ENCODE measurements at regions not wholly inside any gene's neighbourhood (a gene's known extent, or its start where the extent isn't known, plus 50 kb on each side); places are given as distances from the start of the nearest gene placed in this dataset.

DNA sequence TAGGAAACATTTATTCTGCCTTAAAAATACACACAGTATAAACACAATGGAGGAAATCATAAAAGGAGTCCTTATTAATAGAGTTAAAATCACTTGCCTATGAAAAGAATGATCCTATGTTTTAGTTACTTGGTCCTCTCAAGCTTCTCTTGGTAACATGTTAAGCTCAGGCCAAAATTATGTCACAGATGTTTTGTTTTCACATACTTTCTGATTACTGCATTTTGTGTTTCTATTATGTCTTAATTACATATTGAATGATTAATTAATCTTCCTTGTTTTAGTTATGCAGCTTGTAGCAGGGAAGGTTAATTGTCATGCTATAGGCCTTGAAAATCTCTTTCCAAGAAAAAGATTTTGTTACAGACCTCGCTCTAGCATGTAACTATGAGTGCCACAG lies 406.0 kb downstream of the PLA2G4A start:
- no peak for DNase-seq (ENCODE audit: low read depth in 3 of 3, low spot score in 2 of 3)

DNA sequence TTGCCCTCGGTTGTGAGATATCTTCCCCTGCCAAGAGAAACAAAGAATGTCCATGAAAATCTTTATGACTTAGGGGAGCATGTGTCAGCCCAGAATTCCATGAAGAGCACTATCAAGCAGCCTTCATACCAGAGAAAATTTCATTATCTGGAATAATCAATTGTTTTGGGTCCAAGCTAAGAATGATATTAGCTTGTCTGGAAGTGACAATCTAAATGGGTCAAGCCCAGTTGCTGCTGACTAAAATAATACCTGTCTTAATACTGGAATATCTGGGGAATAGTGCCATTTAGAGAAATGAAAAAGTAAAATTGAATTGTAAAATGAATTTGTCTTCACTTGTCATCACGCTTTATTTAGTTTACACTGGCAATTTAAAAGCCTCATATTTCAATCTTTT lies 407.4 kb downstream of the PLA2G4A start:
- no peak for DNase-seq (ENCODE audit: low read depth in 3 of 3, low spot score in 2 of 3)

DNA sequence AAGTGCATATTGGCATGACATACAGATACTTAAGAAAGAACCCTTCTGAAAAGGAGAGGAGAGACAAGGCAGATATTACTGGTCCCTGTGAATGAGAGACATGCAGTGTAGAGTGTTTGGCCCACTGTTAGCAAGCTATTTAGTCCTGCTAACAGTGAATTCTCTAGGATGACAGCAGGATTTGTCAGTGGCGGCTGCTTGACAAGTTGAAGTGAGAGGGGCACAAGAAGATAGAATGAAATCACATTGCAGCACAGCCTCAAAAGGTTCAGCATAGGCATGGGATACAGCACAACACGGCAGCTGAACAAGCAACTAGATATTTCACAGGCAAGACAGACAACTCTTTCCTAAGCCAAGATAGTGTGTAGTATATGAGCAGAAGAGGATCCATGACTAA lies 407.9 kb downstream of the PLA2G4A start:
- DNase-seq (ENCODE audit: low read depth in 3 of 3, low spot score in 2 of 3), result no peak

DNA sequence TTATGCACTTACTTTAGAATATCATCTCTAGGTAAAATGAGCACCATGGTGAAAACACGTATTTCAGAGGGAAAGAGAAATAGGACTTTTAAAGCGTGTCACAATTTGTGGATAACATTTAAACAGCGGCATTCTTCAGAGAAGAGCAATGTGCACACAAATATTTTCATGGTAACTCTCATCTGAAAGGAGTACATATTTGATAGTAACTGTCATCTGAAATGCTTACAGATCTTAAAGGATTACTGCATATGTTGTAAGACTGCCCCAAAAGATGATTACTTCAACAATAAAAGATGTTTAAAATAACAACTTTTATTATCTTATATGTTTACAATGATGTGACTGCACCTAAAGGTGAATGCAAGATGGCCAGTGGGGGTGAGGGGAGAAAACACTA lies 408.8 kb downstream of the PLA2G4A start:
- DNase-seq (ENCODE audit: low read depth in 3 of 3, low spot score in 2 of 3), result no peak

DNA sequence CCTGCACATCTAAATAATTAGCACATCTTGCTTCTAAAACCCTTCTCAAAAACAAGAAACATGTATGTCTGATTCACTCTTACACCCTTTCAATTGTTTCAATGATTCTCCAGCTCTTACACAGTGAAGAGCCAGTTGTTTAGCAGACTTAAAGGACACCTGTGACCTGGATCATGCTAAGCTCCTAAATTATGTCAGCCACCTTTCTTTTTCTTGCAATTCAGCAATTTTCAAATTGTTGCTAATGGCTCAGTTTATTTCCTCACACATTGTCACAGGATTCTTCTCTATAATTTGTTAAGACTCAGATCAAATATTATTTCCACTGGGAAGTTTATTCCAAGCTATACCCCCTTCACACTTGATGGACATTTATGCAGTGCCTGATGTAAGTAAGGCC lies 413.2 kb downstream of the PLA2G4A start:
- DNase-seq (ENCODE audit: low read depth in 3 of 3, low spot score in 2 of 3), result no peak

DNA sequence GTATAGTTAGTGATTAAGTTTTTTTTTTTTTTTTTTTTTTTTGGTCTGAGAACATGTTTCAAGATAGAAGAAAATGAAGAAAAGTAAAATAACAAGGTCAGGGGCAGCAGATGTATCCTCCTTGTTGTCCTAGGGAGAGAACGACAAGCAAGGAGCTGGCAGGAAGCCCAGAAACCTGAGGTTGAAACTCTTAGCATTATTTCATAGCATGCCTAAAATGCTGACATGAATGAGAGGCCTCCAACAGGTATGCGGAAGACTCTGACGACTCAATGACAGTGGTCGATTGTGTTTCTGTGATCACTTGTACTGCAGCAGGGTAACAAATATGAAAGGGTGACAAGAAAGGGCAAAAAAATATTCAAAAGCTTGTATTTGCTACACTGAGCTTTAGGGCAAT lies 415.9 kb downstream of the PLA2G4A start:
- no peak for DNase-seq (ENCODE audit: low read depth in 3 of 3, low spot score in 2 of 3)

DNA sequence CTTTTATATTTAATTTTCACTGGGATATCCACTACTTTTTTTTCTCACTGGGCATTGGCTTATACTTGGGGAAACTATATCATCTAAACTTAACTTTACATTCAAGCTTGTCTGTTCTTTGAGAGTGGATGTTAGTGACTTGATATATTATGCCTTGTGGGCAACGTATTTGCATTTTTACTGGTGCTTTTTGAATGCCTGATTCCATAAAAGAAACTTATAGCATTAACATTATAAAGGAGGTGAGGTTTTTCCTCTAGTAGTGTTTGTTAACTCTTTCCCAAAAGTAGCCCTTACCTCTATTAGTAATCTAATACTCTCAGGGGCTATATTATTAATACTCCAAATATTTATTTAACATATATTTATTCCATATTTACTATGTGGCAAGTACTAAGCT lies 416.5 kb downstream of the PLA2G4A start:
- DNase-seq (ENCODE audit: low read depth in 3 of 3, low spot score in 2 of 3), result no peak

DNA sequence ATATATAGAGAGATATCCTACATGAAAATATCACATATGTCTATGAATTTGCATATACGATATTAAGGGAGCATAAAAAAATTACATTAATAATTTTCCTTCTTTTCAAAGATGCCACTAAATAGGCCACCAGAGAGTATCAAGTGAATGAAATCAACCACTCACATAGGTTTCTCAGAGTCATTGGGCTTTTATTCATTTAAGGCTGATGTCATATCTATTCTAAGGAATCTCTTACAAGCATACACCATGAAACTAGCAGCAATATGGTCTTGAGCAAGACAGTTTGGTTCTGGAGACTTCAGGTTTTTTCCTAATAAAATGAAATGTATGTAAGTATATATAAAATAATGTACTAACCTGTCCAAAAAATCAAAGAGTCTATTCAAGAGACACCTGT lies 420.4 kb downstream of the PLA2G4A start:
- no peak for DNase-seq (ENCODE audit: low read depth in 3 of 3, low spot score in 2 of 3)

DNA sequence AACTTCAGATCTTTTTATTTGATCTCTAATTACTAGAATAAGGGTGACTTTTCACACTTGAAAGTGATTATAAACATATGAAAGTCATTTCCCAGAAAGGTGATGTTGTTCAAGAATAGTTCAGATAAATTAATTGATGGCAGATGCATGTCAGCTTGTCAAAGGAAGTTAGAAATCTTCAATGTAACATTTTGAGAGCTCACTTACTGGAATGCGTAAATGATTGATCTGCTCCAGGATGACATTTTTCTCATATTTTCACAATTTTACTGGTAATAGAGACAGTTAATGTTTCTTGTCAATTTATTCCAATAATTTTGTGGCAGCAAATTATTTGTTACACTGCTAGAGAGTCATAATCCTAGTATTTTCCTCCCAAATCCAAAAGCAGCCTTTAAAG lies 424.2 kb downstream of the PLA2G4A start:
- DNase-seq (ENCODE audit: low read depth in 3 of 3, low spot score in 2 of 3), result no peak

DNA sequence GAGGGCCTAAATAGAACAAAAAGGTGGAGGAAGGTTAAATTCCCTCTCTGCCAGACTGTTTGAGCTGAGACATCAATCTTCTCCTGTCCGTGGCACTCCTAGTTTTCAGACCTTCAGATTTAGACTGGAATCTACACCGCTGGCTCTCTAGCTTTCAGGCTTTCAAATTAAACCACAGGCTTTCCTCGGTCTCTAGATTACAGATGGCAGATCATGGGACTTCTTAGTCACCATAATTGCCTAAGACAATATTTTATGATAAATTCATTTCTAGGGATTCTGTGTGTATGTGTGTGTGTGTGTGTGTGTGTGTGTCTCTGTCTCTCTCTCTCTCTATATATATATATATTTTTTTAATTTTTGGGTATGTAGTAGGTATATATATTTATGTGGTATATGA lies 428.7 kb downstream of the PLA2G4A start:
- DNase-seq (ENCODE audit: low read depth in 3 of 3, low spot score in 2 of 3), result no peak

DNA sequence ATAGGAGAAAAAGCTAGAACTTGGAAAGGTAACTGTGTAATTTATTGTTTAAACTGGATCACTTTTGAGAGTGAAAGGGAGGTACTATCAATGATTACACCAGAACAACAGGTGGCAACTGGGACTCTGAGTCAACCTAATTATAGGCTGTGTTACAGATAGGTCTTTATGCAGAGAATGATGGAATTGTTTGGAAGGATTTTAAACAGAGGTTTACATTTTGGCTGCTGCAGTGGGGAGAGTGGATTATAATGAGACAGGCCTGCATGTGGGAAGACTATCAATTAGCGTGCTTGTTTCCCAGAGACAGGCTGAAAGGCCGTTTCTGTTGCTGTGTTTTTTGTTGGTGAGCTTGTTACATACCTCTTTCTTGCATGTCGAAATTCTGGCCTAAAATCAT lies 432.9 kb downstream of the PLA2G4A start:
- no peak for DNase-seq (ENCODE audit: low read depth in 3 of 3, low spot score in 2 of 3)

DNA sequence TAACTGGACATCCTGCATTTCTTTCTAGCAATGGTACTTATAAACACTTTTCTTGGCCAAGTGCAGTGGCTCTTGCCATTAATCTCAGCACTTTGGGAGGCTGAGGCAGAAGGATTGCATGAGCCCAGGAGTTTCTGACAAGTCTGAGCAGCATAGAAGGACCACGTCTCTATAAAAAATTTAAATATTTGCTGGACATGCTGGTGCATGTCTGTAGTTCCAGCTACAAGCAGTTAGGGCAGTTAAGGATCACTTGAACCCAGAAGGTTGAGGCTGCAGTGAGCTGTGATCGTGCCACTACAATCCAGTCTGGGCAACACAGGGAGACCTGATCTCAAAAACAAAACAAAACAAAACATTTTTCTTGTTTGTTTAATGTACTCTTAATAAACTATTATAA lies 434.0 kb downstream of the PLA2G4A start:
- DNase-seq (ENCODE audit: low read depth in 3 of 3, low spot score in 2 of 3), result no peak

DNA sequence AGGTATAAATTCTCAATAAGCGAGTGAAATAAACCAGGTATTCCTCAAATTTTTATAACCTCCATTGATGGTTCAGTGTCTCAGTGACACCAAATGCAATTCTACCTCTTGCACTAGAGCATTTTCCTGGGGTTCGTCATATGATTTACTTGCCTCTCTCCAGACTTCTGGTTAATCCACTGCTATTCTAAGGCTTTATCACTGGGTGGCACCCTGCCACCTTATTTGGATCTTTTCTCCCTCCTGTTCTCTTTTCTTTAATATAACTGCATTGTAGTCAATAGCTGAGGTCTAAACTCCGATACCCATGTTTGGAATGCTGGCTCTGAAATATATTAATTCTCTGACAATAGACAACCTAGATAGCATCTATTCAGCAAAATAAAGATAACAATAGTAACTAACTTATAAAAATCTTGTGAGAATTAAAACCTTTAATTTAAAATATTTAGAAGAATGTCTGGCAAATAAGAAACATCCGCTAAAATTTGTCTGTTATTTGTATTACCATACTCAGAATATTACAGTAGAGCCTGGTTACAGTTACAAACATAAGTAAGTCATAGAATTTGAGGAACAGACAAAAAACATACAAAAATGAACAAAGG lies 436.4 kb downstream of the PLA2G4A start:
- DNase-seq (ENCODE audit: low read depth in 3 of 3, low spot score in 2 of 3), result peak in 2 of 3 donors; percentile 6 to 7

DNA sequence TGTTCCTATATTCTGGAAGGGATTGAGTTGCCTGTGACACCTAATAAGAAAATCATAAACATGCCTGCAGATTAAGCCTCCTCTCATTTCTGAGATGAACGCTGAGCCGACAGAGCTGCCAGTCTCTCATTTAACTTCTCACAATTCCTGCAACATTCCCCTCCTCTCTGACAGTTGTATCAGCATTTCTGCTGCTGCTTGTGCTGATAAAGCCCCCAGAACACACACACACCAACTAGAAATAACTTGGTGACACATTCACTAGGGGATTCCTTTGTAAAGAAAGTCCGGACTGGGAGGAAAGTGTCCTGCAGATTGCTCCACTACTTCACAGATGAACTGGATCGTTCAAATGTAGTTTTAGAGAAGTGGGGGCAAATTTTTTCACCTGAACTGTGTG lies 437.3 kb downstream of the PLA2G4A start:
- DNase-seq (ENCODE audit: low read depth in 3 of 3, low spot score in 2 of 3), result no peak

DNA sequence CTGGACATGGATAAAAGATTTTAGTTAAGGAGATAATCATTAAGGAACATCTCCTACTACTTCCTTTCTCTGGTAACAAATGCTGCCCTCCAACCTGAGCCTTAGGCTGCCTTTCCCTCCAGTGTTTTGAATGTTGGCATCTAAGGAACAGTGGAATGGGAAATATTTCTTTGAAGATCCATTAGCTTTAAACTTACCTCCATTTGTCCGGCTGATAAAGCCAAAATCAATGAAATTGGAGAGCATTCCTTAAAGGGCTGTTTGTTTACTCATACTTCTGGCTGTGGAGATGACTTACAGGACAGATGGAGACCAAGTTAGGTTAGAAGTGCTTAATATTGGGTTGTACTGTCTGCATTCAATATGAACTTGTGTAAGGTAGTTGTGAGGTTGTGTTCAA lies 439.1 kb downstream of the PLA2G4A start:
- no peak for DNase-seq (ENCODE audit: low read depth in 3 of 3, low spot score in 2 of 3)

DNA sequence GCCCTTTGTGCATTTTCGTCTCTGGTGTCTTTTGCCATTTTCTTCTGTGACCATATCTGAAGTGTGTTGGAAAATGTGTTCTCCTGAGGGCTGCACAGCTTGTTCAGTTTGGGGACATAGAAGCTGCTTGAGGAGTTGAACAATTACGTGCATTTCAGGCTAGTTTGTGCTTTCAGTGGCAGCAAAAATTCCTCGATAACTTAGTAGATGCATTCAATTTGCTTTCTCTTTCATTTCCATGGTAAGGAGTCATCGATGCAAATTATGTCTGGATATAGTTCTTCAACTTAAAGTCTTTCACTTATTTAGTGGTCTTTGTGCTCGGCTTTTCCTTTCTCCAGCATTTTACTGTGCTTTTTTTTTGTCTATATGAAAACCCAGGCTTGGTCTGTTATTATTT lies 441.5 kb downstream of the PLA2G4A start:
- no peak for DNase-seq (ENCODE audit: low read depth in 3 of 3, low spot score in 2 of 3)

DNA sequence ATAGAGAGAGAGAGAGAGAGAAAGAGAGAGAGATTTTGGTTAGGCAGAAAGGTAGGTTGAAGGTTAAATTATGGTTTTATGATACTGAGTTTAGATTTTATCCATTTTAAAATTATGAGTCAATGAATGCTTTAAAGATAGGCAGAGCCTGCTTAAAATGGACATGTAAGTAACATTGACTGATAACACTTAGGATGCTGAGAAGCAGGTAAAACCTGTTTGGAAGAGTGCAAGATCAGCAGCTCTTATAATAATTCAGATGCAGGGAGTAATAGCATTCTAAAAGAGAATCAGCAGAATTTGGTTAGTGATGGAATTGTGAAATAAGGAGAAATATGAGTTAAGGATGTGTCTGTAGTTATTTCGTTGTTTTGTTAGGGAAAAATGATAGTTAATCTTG lies 446.6 kb downstream of the PLA2G4A start:
- DNase-seq (ENCODE audit: low read depth in 3 of 3, low spot score in 2 of 3), result no peak

DNA sequence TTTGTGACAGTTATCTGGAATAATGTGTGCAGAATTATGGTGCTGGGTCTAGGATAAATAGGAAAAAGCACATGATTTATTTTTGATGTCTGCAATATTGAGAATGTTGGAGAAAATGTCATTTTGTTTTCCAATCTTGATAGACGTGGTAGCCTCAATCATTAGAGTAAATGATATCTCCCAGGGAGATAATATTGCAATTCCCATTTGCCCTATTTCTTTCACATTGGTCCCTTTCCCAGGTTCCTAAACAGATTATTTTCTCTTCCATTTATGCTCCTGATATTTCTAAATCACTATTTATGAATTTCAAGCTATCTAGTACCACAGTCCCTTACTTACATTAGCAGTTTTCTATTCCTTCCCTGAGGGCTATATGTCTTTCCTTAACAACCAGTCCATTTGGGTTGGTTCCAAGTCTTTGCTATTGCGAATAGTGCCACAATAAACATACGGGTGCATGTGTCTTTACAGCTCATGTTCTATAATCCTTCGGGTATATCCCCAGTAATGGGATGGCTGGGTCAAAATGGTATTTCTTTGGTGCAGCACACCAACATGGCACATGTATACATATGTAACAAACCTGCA lies 447.3 kb downstream of the PLA2G4A start:
- no peak for DNase-seq (ENCODE audit: low read depth in 3 of 3, low spot score in 2 of 3)

DNA sequence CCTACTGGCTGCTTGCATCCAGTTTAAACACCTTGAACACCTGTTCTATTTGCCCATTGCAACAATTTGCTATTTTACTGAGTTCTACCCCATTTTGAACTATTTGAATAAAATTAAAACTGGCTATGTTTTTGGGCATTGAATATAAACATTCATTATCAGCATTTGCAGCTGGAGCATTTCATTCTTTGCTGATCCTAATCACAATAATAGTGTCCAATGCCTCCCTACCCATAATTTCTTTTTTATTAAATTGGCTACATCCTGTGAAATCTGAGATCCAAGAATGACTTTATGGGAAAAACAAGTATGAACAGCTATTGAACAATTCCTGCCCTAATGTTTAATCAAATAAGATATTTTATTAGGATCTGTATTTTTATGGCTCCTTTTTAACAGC lies 447.9 kb downstream of the PLA2G4A start:
- DNase-seq (ENCODE audit: low read depth in 3 of 3, low spot score in 2 of 3), result no peak

DNA sequence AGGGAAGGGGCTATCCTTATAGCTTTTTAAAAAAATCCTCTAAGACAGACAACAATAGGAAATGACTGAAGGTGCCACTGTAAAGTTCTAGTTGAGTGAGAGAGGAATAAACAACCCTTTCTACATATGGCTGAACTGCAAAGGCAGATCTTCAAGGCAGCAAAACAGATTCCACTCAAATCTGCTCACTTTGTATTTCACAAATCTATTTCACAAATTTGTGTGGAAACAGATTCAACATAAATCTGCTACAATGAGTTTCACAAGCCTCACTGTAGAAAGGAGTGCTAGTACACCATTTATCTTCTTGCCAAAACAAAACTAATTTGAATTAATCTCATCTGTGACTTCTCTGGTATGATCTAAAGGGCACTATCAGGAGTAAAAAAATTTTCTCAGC lies 451.3 kb downstream of the PLA2G4A start:
- no peak for DNase-seq (ENCODE audit: low read depth in 3 of 3, low spot score in 2 of 3)

DNA sequence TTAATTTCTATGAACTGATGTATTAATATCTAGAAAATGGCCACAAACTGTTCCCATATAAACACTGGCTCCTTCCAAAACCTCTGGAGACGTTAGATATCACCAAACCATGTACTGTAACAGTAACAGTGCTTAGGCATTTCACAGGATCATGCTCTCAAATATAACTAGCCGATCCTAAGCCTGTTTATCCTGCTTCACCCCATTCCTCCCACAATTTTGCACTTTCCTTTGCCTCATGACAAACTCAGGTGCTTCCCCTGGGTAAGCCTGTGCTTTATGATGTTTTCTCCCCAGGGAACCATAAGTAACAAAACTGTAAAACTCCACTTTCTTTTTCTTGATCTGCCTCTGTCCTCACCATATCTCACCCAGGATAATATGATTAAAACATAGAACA lies 452.3 kb downstream of the PLA2G4A start:
- no peak for DNase-seq (ENCODE audit: low read depth in 3 of 3, low spot score in 2 of 3)

DNA sequence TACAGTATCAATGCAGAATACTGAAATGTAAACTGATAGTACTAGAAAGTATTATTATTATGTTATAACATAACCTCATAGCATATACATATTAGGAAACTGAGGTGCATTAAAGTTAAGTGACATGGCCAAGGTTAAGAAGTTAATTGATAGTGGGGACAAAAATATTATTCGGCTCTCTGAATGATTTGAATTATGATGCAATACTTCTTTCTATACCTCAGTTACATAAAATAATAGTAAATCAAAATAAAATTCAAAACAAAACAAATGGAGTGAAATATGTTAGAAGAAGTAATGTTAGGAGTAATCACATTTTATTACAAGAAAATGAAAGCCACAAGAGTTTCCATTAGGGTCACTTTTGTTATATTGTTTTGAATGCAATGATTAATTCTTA lies 455.2 kb downstream of the PLA2G4A start:
- DNase-seq (ENCODE audit: low read depth in 3 of 3, low spot score in 2 of 3), result no peak
